Keratinocyte (primary cell): ENCODE measurements at regions not wholly inside any gene's neighbourhood (a gene's known extent, or its start where the extent isn't known, plus 50 kb on each side); places are given as distances from the start of the nearest gene placed in this dataset.

ENCODE experiments used
- CTCF ChIP-seq, 3 experiments: IDR thresholded peaks in 1 of 3; conservative IDR thresholded peaks in 1 of 3; optimal IDR thresholded peaks in 1 of 3; 2 replicates in 2 of 3; 3 replicates in 1 of 3; pipeline versions ENCODE3 to v1.5.1; 2011; ENCODE audit warnings: low read length in 3 of 3, mild to moderate bottlenecking in 3 of 3, moderate library complexity in 2 of 3, control low read depth in 1 of 3, inconsistent platforms in 1 of 3; ENCODE audit not compliant: insufficient read depth in 2 of 3; ENCODE audit errors: extremely low read depth in 1 of 3
- EZH2 ChIP-seq: IDR thresholded peaks from one replicate; pipeline ENCODE4 v1.6.1; 2012; ENCODE audit warnings: inconsistent platforms, mild to moderate bottlenecking, low read length, moderate library complexity

- TF ChIP-seq CTCF (optimal IDR thresholded peaks at IDR 0.05 in 1 of 3, IDR thresholded peaks at IDR 0.05 in 1 of 3, conservative IDR thresholded peaks at IDR 0.05 in 1 of 3; ENCODE audit: extremely low read depth in 1 of 3, insufficient read depth in 2 of 3, low read length in 3 of 3) (no peak), EZH2 (no peak)
Observed at GRCh38 chr2:155908567-155908966, 424.0 kb downstream of the NR4A2 start.
